WI38 (cell line): ENCODE measurements at regions not wholly inside any gene's neighbourhood (a gene's known extent, or its start where the extent isn't known, plus 50 kb on each side); places are given as distances from the start of the nearest gene placed in this dataset.

ENCODE experiments used
- H3K4me3 ChIP-seq: 2 replicates; pipeline ENCODE4 v1.5.1; 2011; ENCODE audit warnings: low read depth, mild to moderate bottlenecking, control low read depth, low read length
- CTCF ChIP-seq: IDR thresholded peaks from 2 replicates; pipeline ENCODE4 v1.5.1; 2012; ENCODE audit warnings: low read depth, mild to moderate bottlenecking, control low read depth, low read length

- no peak for TF ChIP-seq CTCF
- no peak overlapping the region for H3K4me3 ChIP-seq
Measured at GRCh38 chr11:11065396-11065795, 207.5 kb upstream of the ZBED5 start.

DNA sequence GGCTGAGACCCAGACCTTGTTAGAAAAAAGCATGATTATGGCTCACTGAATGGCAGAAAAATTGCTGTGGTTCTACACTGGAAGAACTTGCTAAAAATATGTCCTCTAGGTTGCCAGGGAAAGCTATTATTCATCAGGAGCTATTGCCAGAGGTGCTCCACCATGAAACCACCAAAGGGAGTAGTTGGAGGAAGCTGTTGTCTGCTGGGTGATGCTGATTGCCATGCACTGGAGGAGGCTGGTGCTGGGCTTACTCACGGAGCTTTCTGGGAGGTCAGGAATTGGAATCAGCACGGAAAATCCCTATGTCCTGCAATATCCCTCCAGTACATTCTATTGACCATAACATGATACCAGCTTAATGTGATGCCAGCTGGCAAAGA is 199.6 kb upstream of the ZBED5 start:
- no peak for TF ChIP-seq CTCF

DNA sequence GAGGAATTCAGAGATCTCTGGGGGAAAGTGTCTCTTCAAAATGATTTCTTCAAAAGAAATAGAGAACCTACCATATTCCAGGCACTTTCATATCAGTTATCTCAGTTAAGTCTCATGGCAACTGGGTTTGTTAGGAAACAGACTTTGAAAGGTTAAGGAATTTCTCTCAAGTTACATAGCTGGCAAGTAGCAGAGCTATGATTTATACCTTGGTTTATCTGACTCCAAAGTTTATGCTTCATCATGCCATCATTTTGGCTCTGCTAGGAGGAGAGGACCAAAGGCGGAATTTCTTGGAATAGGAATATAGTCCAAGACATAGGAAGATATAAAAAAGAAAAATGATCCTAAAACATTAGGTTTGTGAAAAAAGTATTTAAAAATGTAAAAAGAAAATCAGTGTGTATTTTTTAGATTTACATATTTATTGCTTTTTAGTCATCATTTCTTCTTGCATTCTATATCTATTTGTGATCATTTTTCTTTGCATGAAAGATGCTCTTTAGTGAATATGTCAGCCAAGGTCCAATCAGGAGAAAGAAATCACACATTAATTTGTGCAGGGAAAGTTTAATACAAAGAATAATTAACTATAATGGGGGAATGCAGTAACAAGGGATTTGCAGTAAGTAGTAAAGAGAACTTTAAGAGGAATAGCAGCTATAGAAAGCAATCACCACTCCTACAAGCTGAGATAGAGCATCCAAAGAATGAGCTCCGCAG is 199.1 kb upstream of the ZBED5 start:
- TF ChIP-seq CTCF, result no peak
- H3K4me3 ChIP-seq, result no peak overlapping the region

More for the DNA sequence above, 199.6 kb upstream of the ZBED5 start:
- H3K4me3 ChIP-seq, result no peak overlapping the region

DNA sequence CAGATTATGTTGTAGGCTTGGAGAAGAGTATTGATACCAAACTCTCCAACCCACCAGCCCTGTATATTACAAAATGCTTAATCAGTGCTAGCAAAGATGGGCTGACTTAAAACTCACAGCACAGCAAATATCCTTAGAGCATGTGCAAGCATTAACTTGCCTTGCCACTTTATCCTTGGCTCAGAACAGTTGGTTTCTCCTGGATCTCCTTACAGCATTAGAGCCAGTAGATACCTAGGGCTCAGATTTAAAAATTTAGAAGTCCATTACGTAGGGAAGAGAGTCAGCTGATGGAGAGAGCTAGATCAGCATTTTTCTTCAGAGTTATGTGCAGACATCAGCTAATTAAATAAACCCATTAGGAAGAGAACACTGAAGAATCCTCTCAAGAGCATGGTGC is 198.5 kb upstream of the ZBED5 start:
- no peak overlapping the region for H3K4me3 ChIP-seq
- no peak for TF ChIP-seq CTCF

DNA sequence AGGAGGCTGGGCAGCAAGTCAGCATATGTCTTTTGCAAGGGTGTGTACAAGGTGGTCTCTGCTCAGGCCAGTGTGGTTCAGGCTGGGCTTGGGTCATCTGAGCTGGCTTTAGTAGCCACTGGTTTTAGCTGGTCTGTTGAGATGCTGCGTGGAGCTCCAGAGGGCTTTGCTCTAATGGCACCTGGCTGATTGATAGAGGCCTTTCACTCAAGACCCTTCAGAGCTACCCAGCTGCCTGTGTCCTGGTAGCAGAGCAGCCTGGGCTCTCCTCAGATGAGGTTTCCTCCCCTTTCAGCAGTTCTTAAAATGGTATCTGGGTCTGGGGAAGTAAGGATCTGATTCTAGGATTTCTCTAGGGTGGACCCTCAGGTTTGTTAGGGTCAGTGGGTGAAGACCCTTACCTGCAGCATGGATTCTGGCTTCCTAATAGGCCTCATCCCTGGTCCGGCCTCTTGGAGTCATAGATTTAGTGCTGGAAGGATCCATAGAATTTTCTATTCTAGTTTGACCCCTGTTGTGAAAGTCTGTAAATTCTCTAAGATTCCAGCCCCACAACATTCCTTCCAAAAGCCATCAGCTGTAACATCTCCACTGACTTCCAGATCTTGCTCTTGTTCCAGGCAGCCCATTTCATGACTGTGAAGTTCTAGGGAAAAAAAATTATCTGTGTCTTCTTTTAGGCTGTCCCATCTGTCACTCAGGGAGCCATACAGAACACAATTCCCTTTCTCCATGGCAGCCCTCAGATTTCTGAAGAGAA is 190.2 kb upstream of the ZBED5 start:
- no peak overlapping the region for H3K4me3 ChIP-seq
- no peak for TF ChIP-seq CTCF

GRCh38 chr11:11046781-11047180 is 188.9 kb upstream of the ZBED5 start:
- no peak for TF ChIP-seq CTCF
- no peak overlapping the region for H3K4me3 ChIP-seq
